ENCODE measurements at regions not wholly inside any gene's neighbourhood (a gene's known extent, or its start where the extent isn't known, plus 50 kb on each side); places are given as distances from the start of the nearest gene placed in this dataset.

DNA sequence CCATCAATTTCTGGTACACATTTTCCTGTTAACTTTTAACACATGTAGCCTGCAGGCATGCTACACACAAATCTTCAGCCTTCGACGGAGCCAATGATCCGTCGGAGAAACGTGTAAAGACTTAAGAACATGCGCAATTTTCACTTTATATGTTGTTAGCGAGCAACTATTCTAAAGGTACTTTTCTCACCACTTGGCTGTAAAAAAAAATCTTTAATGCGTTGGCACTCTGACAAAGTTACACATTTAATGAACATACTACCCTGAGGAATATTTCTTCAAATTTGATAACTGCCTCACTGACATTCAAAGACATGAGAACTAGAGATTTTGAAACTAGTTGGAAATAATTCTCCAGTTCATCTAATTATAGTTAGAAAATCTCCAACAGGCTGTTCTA lies 507.5 kb upstream of the SALL1 start:
- no peaks in the 10 kb centered on the region for H3K9me3 ChIP-seq (ENCODE audit: control insufficient read depth, low read length)
- H3K4me3 ChIP-seq (ENCODE audit: insufficient read depth, low read depth, low read length): no peak overlapping the region
- 95 to 97% methylated on average over 8 of the region's 8 CpGs for WGBS, 2 experiments
- H3K27ac ChIP-seq (ENCODE audit: insufficient read depth, low read depth, low read length, poor library complexity, severe bottlenecking): no peak overlapping the region
- H3K27me3 ChIP-seq (ENCODE audit: control insufficient read depth, insufficient read depth, low read length, poor library complexity, severe bottlenecking): no peaks in the 10 kb centered on the region
- H3K4me1 ChIP-seq (ENCODE audit: control insufficient read depth, insufficient read depth, low read length): no peaks in the 10 kb centered on the region
- H3K36me3 ChIP-seq (ENCODE audit: control insufficient read depth, insufficient read depth, low read length): no peaks in the 10 kb centered on the region

DNA sequence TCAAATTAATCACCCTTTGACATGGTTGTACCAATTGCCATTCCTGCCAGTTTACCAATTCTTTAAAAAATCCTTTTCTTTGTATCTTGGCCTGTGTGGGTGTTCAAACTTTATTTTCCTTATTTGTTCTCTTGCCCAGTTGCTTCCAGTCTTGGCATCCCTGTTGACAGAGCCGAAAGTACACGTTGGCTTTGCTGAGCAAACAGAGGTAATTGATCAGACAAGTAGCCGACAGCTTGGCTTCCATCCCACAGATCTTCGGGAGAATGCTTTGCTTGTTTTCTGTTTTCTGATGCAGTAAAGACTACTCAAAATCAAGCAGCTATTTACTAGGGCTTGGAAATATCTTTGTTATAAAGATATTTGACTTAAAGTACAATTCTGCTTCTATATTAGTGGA lies 506.8 kb upstream of the SALL1 start:
- Histone ChIP-seq H3K9me3 (ENCODE audit: control insufficient read depth, low read length) (no peaks in the 10 kb centered on the region), H3K4me3 (ENCODE audit: insufficient read depth, low read depth, low read length) (no peak overlapping the region), H3K27ac (ENCODE audit: insufficient read depth, low read depth, low read length, poor library complexity, severe bottlenecking) (no peak overlapping the region), H3K27me3 (ENCODE audit: control insufficient read depth, insufficient read depth, low read length, poor library complexity, severe bottlenecking) (no peaks in the 10 kb centered on the region), H3K36me3 (ENCODE audit: control insufficient read depth, insufficient read depth, low read length) (no peaks in the 10 kb centered on the region), H3K4me1 (ENCODE audit: control insufficient read depth, insufficient read depth, low read length) (no peaks in the 10 kb centered on the region)
- WGBS, 2 experiments: 80% methylated on average over 4 of the region's 4 CpGs

DNA sequence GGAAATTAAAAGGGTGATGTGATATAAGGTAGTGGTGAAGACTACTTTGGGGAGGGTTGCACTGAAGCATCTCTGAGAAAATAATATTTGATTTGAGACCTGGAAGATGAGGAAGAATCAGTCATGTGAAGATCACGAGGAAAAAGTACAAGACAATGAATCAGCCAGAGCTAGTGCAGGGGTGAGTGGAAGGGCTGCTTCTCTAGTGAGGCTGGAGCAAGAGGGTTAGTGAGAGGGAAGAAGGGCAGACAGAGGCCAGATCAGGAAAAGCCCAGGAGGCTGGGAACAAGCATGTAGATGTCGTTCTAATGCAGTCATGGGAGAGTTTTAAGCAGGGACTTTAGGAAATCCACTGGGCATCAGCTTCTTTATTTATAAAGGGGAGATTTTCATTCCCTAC lies 504.2 kb upstream of the SALL1 start:
- Histone ChIP-seq H3K4me1 (ENCODE audit: control insufficient read depth, insufficient read depth, low read length) (no peaks in the 10 kb centered on the region), H3K9me3 (ENCODE audit: control insufficient read depth, low read length) (no peaks in the 10 kb centered on the region), H3K36me3 (ENCODE audit: control insufficient read depth, insufficient read depth, low read length) (no peaks in the 10 kb centered on the region), H3K4me3 (ENCODE audit: insufficient read depth, low read depth, low read length) (no peak overlapping the region), H3K27ac (ENCODE audit: insufficient read depth, low read depth, low read length, poor library complexity, severe bottlenecking) (no peak overlapping the region), H3K27me3 (ENCODE audit: control insufficient read depth, insufficient read depth, low read length, poor library complexity, severe bottlenecking) (no peaks in the 10 kb centered on the region)
- 75 to 85% methylated on average over 2 of the region's 2 CpGs for WGBS, 2 experiments

DNA sequence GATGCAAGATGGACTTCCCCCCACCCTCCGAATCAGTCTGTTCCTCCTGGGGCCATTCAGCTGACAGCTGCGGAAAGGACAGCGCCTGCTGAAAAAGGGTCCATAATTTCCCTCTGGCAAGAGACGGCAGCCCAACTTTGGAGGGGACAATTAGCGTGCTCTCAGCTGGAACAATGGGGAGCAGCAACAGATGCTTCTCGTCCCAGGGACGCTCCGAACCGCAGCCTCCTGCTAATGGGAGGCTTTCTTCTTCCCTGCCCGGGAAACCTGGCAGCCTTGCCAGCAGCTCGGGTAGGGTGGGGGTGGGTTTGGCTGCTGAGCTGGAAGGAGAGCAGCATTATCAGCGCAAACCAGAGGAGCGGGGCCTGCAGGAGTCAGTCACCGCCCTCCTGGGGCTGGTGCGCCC lies 500.0 kb upstream of the SALL1 start:
- Histone ChIP-seq H3K27ac (ENCODE audit: insufficient read depth, low read depth, low read length, poor library complexity, severe bottlenecking) (no peak overlapping the region), H3K36me3 (ENCODE audit: control insufficient read depth, insufficient read depth, low read length) (no peaks in the 10 kb centered on the region), H3K4me3 (ENCODE audit: insufficient read depth, low read depth, low read length) (no peak overlapping the region), H3K9me3 (ENCODE audit: control insufficient read depth, low read length) (no peaks in the 10 kb centered on the region), H3K27me3 (ENCODE audit: control insufficient read depth, insufficient read depth, low read length, poor library complexity, severe bottlenecking) (no peaks in the 10 kb centered on the region), H3K4me1 (ENCODE audit: control insufficient read depth, insufficient read depth, low read length) (no peaks in the 10 kb centered on the region)
- 59 to 61% methylated on average over 15 of the region's 15 CpGs for WGBS, 2 experiments

DNA sequence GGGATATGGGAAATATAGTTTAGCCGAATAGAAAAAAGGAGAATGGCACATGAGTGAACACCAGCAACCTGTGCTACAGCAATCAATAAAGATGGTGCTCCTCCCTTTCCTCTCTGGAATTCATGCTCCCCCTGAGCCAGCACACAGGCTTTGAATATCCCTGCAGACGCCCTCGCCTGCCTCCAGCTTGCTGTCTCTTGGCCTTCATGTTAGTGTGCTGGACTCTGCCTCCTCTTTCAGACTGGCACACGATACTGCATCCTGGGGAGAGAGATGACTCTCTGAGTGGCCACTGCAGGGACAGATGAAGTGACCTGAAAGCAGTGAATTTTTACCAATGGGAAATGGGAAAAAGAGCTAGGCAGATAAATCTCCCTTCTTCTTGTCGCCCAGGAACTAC lies 498.6 kb upstream of the SALL1 start:
- Histone ChIP-seq H3K9me3 (ENCODE audit: control insufficient read depth, low read length) (no peaks in the 10 kb centered on the region), H3K4me1 (ENCODE audit: control insufficient read depth, insufficient read depth, low read length) (no peaks in the 10 kb centered on the region), H3K27ac (ENCODE audit: insufficient read depth, low read depth, low read length, poor library complexity, severe bottlenecking) (no peak overlapping the region), H3K4me3 (ENCODE audit: insufficient read depth, low read depth, low read length) (no peak overlapping the region), H3K27me3 (ENCODE audit: control insufficient read depth, insufficient read depth, low read length, poor library complexity, severe bottlenecking) (no peaks in the 10 kb centered on the region), H3K36me3 (ENCODE audit: control insufficient read depth, insufficient read depth, low read length) (no peaks in the 10 kb centered on the region)
- 89 to 91% methylated on average over 5 of the region's 5 CpGs for WGBS, 2 experiments

DNA sequence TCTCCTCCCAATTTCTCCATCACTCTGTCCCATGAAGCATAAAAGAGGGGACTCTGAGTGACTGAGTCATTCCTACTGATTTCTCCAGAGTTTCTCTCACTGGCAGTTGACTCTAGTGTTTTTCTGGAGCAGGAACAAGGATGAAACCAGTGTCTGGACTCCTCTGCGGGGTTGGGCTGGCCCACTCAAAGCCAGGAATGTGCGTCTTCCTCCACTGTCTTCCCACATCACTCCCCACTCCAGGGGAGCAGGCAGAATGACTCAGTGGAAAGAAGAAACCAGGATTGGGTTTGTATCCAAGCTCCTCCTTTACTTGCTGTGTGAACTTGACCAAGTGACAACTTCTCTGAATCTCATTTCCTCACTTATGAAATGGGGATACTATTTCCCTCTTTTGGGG lies 497.5 kb upstream of the SALL1 start:
- no peaks in the 10 kb centered on the region for H3K4me1 ChIP-seq (ENCODE audit: control insufficient read depth, insufficient read depth, low read length)
- H3K36me3 ChIP-seq (ENCODE audit: control insufficient read depth, insufficient read depth, low read length): no peaks in the 10 kb centered on the region
- no peak overlapping the region for H3K4me3 ChIP-seq (ENCODE audit: insufficient read depth, low read depth, low read length)
- WGBS, 2 experiments: 92 to 94% methylated on average over 2 of the region's 2 CpGs
- H3K27me3 ChIP-seq (ENCODE audit: control insufficient read depth, insufficient read depth, low read length, poor library complexity, severe bottlenecking): no peaks in the 10 kb centered on the region
- H3K27ac ChIP-seq (ENCODE audit: insufficient read depth, low read depth, low read length, poor library complexity, severe bottlenecking): no peak overlapping the region
- H3K9me3 ChIP-seq (ENCODE audit: control insufficient read depth, low read length): no peaks in the 10 kb centered on the region

DNA sequence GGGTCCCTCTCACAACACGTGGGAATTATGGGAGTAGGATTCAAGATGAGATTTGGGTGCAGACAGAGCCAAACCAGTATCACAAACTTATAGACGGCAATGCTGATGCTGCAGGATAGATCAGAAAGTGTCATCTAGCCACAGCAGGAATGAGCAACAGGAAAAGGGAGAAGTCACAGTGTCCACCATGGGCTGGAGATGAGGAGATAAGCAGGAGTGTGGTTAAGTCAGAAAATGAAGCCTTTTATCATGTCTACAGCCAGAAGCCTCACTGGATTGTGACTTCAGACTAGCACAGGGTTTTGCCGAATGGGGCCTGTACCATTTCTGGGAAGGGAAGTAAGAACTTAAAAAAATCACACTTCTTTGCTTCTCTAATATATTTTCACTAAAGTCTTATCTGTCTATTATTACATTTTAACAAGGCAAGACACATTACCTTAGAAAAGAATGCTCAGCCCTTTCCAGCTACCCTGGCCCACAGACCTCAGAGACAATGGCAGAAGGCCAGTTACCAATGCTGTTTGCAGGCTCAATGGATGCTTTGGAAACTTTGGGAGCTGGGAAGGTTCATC lies 490.2 kb upstream of the SALL1 start:
- Histone ChIP-seq H3K27me3 (ENCODE audit: control insufficient read depth, insufficient read depth, low read length, poor library complexity, severe bottlenecking) (no peaks in the 10 kb centered on the region), H3K9me3 (ENCODE audit: control insufficient read depth, low read length) (no peaks in the 10 kb centered on the region), H3K4me3 (ENCODE audit: insufficient read depth, low read depth, low read length) (no peak overlapping the region), H3K27ac (ENCODE audit: insufficient read depth, low read depth, low read length, poor library complexity, severe bottlenecking) (no peak overlapping the region), H3K36me3 (ENCODE audit: control insufficient read depth, insufficient read depth, low read length) (no peaks in the 10 kb centered on the region), H3K4me1 (ENCODE audit: control insufficient read depth, insufficient read depth, low read length) (peaks cover 17% of the 10 kb centered on the region)
- WGBS, 2 experiments: 96% methylated on average over 3 of the region's 3 CpGs

DNA sequence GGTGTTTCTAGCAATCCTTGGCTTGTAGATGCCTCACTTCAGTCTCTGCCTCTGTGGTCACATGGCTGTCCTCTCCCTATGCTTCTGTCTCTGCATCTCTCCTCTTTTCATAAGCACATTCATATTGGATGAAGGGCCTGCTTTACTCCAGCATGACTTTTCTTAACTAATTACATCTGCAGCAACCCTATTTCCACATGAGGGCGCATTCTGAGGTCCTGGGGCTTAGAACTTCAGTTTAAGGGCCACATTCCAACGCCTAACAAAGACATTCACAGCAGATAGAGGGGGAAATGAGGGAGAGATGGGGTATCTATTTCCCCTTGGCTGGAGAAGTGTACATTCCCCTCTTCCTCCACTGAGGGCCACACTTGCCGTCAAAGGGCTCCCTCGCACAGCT lies 489.1 kb upstream of the SALL1 start:
- H3K27me3 ChIP-seq (ENCODE audit: control insufficient read depth, insufficient read depth, low read length, poor library complexity, severe bottlenecking): no peaks in the 10 kb centered on the region
- H3K4me3 ChIP-seq (ENCODE audit: insufficient read depth, low read depth, low read length): no peak overlapping the region
- no peak overlapping the region for H3K27ac ChIP-seq (ENCODE audit: insufficient read depth, low read depth, low read length, poor library complexity, severe bottlenecking)
- H3K36me3 ChIP-seq (ENCODE audit: control insufficient read depth, insufficient read depth, low read length): no peaks in the 10 kb centered on the region
- H3K4me1 ChIP-seq (ENCODE audit: control insufficient read depth, insufficient read depth, low read length): peaks cover 17% of the 10 kb centered on the region
- no peaks in the 10 kb centered on the region for H3K9me3 ChIP-seq (ENCODE audit: control insufficient read depth, low read length)
- 95 to 99% methylated on average over 4 of the region's 4 CpGs for WGBS, 2 experiments

DNA sequence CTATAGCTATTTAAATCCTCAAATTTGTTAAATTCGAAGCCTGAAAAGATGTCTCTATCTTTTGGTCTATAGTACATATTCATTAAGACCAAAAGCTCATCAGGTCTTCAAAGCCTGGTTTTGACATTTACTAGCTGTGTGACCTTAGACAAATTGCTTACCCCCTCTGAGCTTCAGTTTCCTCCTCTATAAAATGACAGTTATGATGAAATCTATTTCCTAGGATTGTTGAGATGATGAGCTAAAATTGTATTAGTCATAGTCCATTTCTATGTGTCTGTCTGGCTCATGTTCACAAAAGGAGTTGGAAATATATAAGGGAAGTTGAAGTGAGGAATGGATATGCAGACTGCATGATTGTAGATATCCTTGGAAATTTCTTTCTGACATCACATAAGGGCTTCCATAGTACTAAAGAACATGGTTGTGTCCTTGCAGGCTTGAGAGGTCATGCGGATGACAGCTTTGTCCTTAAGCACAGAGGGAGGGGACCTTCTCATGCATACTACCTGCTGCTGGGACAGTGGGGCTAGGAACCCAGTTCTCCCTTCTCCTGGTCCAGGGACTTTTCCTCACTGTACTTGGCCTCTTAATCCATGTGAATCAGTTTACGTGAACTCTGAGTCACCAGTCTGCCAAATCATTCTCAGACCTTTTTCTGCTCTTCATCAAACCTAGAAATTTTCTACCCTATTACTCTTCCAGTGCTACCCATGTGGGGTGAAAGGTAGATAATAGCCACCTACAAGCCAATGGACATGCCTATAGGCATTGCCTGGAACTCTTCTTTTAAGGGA lies 487.5 kb upstream of the SALL1 start:
- WGBS, 2 experiments: 85 to 90% methylated on average over 3 of the region's 3 CpGs
- H3K27ac ChIP-seq (ENCODE audit: insufficient read depth, low read depth, low read length, poor library complexity, severe bottlenecking): no peak overlapping the region

DNA sequence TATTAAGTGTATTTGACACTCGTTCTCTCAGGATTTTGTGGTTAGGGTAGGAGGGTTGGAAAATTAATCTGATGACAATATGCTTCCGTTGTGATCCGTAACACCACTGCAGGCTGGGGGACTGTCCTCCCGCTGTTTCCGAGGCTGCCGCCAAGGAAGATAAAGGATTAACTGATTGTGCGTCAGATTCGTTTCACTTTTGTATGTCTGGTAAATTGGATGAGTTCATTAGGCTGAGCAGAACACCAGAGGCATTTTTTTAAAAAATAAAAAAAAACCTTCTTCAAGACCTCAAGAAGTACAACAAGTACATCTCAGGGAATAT lies 486.7 kb upstream of the SALL1 start:
- no peak overlapping the region for H3K27ac ChIP-seq (ENCODE audit: insufficient read depth, low read depth, low read length, poor library complexity, severe bottlenecking)
- 17 to 31% methylated on average over 7 to 8 of the region's 8 CpGs for WGBS, 2 experiments
- H3K4me1 ChIP-seq (ENCODE audit: control insufficient read depth, insufficient read depth, low read length): peaks cover 17% of the 10 kb centered on the region
- H3K9me3 ChIP-seq (ENCODE audit: control insufficient read depth, low read length): no peaks in the 10 kb centered on the region
- no peak overlapping the region for H3K4me3 ChIP-seq (ENCODE audit: insufficient read depth, low read depth, low read length)
- H3K27me3 ChIP-seq (ENCODE audit: control insufficient read depth, insufficient read depth, low read length, poor library complexity, severe bottlenecking): no peaks in the 10 kb centered on the region
- no peaks in the 10 kb centered on the region for H3K36me3 ChIP-seq (ENCODE audit: control insufficient read depth, insufficient read depth, low read length)

More for the DNA sequence above, 487.5 kb upstream of the SALL1 start:
- no peaks in the 10 kb centered on the region for H3K36me3 ChIP-seq (ENCODE audit: control insufficient read depth, insufficient read depth, low read length)
- peaks cover 17% of the 10 kb centered on the region for H3K4me1 ChIP-seq (ENCODE audit: control insufficient read depth, insufficient read depth, low read length)
- no peaks in the 10 kb centered on the region for H3K27me3 ChIP-seq (ENCODE audit: control insufficient read depth, insufficient read depth, low read length, poor library complexity, severe bottlenecking)
- no peaks in the 10 kb centered on the region for H3K9me3 ChIP-seq (ENCODE audit: control insufficient read depth, low read length)
- no peak overlapping the region for H3K4me3 ChIP-seq (ENCODE audit: insufficient read depth, low read depth, low read length)
